ENCODE measurements at regions not wholly inside any gene's neighbourhood (a gene's known extent, or its start where the extent isn't known, plus 50 kb on each side); places are given as distances from the start of the nearest gene placed in this dataset.

- TF ChIP-seq SUZ12 (IDR thresholded peaks at IDR 0.05; ENCODE audit: extremely low read depth, insufficient read depth, insufficient read length) (no peak), YY1 (IDR thresholded peaks at IDR 0.05; ENCODE audit: insufficient read depth, insufficient read length) (no peak), ZNF274 (IDR thresholded peaks at IDR 0.05; ENCODE audit: low read depth, low read length) (no peak)
Observed at GRCh38 chr17:77087650-77088454, 52.9 kb upstream of the SEC14L1 start.
